ENCODE measurements at regions not wholly inside any gene's neighbourhood (a gene's known extent, or its start where the extent isn't known, plus 50 kb on each side); places are given as distances from the start of the nearest gene placed in this dataset.

DNA sequence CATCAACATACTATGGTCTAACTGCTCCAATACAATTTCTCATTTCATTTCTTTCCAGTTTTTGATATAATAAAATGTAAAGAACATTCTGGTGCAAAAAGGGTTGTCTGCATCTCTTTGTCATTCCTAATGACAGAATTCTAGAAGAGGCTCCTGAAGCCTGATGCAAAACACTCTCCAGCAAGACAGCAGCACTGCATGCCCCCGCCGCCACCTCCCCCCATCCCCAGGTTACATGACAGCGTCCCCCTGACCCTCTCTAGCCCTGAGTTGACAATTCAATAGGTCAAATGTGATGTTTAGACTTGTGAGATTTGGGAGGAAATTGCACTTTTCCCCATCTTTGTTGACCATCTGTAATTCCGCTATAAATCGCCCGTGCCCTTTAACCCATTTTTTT is 64.6 kb upstream of the C1orf21 start:
- no peak for DNase-seq (ENCODE audit: low read depth)

DNA sequence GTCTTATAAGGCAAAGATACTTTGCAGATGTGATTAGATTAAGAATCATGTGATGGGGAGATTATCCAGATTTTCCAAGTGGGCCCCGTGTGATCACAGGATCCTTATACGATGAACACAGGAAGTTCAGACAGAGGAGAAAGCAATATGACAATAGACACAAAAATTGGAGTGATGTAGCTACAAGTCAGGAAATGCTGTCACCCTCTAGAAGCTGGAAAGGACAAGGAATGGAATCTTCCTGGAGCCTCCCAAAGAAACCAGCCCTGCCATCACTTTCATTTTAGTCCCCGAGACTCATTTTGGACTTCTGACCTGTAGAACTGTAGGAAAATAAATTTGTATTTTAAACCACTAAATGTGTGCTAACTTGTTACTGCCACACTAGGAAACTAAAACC is 61.9 kb upstream of the C1orf21 start:
- DNase-seq (ENCODE audit: low read depth): no peak

DNA sequence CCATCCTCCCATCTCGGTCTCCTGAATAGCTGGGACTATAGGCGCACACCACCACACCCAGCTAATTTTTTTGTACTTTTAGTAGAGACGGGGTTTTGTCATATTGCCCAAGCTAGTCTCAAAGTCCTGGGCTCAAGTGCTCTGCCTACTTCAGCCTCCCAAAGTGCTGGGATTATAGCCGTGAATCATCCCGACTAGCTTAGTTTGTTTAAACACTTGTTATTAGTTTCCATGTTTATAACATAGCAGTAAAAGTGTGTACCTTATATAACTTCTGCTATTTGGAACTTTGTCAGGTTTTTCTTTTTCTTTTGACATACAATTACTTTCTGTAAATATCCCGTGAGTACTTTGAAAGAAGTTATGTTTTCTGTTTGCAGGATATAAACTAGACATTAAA is 60.6 kb upstream of the C1orf21 start:
- peak; percentile 9 for DNase-seq (ENCODE audit: low read depth)

DNA sequence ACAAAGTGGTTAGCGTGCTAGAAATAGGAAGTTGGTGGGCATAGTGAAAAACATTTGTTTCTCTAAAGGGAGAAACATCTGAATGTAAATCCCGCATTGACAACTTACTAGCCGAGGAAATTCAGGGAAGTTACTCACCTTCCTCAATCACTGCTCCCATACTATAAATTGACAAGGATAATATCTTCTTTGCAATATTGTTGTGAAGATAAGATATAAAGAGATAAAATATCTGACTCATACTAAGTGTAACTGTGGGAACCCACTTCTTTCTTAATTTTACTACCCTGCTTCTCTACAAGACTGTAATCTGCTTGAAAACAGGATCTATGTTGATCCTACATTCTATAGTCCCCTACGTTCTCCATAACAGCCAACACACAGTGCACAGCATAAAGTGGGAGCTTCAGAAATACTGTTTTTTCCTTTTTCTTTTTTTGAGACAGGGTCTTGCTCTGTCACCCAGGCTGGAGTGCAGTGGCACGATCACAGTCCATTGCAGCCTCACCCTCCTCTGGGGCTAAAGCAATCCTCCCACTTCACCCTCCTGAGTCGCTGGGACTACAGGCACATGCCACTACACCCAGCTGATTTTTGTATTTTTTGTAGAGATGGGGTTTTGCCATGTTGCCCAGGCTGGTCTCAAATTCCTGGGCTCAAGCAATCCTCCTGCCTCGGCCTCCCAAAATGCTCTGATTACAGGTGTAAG is 57.4 kb upstream of the C1orf21 start:
- DNase-seq (ENCODE audit: low read depth): peak; percentile 18

GRCh38 chr1:184329962-184330868 is 56.6 kb upstream of the C1orf21 start:
- no peak for DNase-seq (ENCODE audit: low read depth)

GRCh38 chr1:184330875-184331274 is 56.0 kb upstream of the C1orf21 start:
- DNase-seq (ENCODE audit: low read depth): no peak
